HG03139 (cell line): ENCODE measurements at regions not wholly inside any gene's neighbourhood (a gene's known extent, or its start where the extent isn't known, plus 50 kb on each side); places are given as distances from the start of the nearest gene placed in this dataset.

ENCODE experiments used
- ATAC-seq: cut with Tn5 transposase; IDR thresholded peaks from one replicate; pipeline ENCODE4 v1.9.1; 2021; ENCODE audit not compliant: unreplicated experiment

GRCh38 chr2:196344397-196344796 is 173.0 kb upstream of the STK17B start:
- ATAC-seq = no peak

GRCh38 chr2:196353717-196354116 is 182.3 kb upstream of the STK17B start:
- ATAC-seq = no peak

GRCh38 chr2:196354186-196354585 is 182.8 kb upstream of the STK17B start:
- ATAC-seq = no peak

GRCh38 chr2:196356332-196356731 is 185.0 kb upstream of the STK17B start:
- no peak for ATAC-seq

GRCh38 chr2:196360650-196361049 is 189.3 kb upstream of the STK17B start:
- no peak for ATAC-seq

- no peak for ATAC-seq
Measured at GRCh38 chr2:196361606-196362326, 190.4 kb upstream of the STK17B start.

GRCh38 chr2:196362973-196363549 is 191.7 kb upstream of the STK17B start:
- no peak for ATAC-seq

- no peak for ATAC-seq
Measured at GRCh38 chr2:196365145-196365544, 193.8 kb upstream of the STK17B start.

- no peak for ATAC-seq
Measured at GRCh38 chr2:196365923-196366322, 194.5 kb upstream of the STK17B start.

- ATAC-seq = no peak
Measured at GRCh38 chr2:196367633-196368032, 196.3 kb upstream of the STK17B start.

- ATAC-seq = no peak
Measured at GRCh38 chr2:196368546-196369225, 197.3 kb upstream of the STK17B start.

- ATAC-seq = no peak
Measured at GRCh38 chr2:196369967-196370366, 198.6 kb upstream of the STK17B start.

GRCh38 chr2:196370381-196370780 is 199.0 kb upstream of the STK17B start:
- no peak for ATAC-seq

GRCh38 chr2:196372276-196372809 is 201.0 kb upstream of the STK17B start:
- ATAC-seq = no peak

GRCh38 chr2:196372811-196373664 is 201.7 kb upstream of the STK17B start:
- no peak for ATAC-seq

- ATAC-seq = no peak
Measured at GRCh38 chr2:196376984-196377877, 205.9 kb upstream of the STK17B start.

GRCh38 chr2:196379600-196379999 is 208.2 kb upstream of the STK17B start:
- no peak for ATAC-seq

- ATAC-seq = no peak
Measured at GRCh38 chr2:196380098-196380497, 208.7 kb upstream of the STK17B start.

- no peak for ATAC-seq
Measured at GRCh38 chr2:196380575-196380974, 209.2 kb upstream of the STK17B start.

GRCh38 chr2:196381464-196381863 is 210.1 kb upstream of the STK17B start:
- no peak for ATAC-seq
